ENCODE measurements at regions not wholly inside any gene's neighbourhood (a gene's known extent, or its start where the extent isn't known, plus 50 kb on each side); places are given as distances from the start of the nearest gene placed in this dataset.

GRCh38 chr2:220346919-220347318 lies 719.5 kb downstream of the SLC4A3 start (continued):
- TF ChIP-seq USF1 (CRISPR knock-in tag; IDR thresholded peaks at IDR 0.05), result no peak
- TF ChIP-seq ZNF425 (CRISPR knock-in tag; conservative IDR thresholded peaks at IDR 0.05), result no peak
- TF ChIP-seq NR1H2 (CRISPR knock-in tag; IDR thresholded peaks at IDR 0.05), result no peak

GRCh38 chr2:220347626-220348025 lies 720.2 kb downstream of the SLC4A3 start:
- POLR2A ChIA-PET, result no interaction called here
- Mint-ChIP-seq H3K4me1 (peaks cover 4% of the 10 kb centered on the region), H3K4me3 (no peak overlapping the region), H3K27ac (no peak overlapping the region), H3K9me3 (peaks cover 11% of the 10 kb centered on the region), H3K36me3 (no peaks in the 10 kb centered on the region), H3K27me3 (ENCODE audit: low read depth) (no peaks in the 10 kb centered on the region)
- TF ChIP-seq CBFB (CRISPR knock-in tag; IDR thresholded peaks at IDR 0.05; ENCODE audit: low read depth), result no peak
- TF ChIP-seq ZNF423 (CRISPR knock-in tag; IDR thresholded peaks at IDR 0.05), result no peak
- no peak for TF ChIP-seq KAT7 (CRISPR knock-in tag; IDR thresholded peaks at IDR 0.05; ENCODE audit: borderline replicate concordance)
- TF ChIP-seq GABPB1 (CRISPR knock-in tag; IDR thresholded peaks at IDR 0.05), result no peak
- TF ChIP-seq SMAD3 (CRISPR knock-in tag; IDR thresholded peaks at IDR 0.05; ENCODE audit: borderline replicate concordance), result no peak
- TF ChIP-seq ZNF396 (CRISPR knock-in tag; IDR thresholded peaks at IDR 0.05; ENCODE audit: borderline replicate concordance), result no peak
- TF ChIP-seq NR2C2 (CRISPR knock-in tag; IDR thresholded peaks at IDR 0.05), result no peak
- TF ChIP-seq ATF2 (CRISPR knock-in tag; IDR thresholded peaks at IDR 0.05; ENCODE audit: borderline replicate concordance, low read depth), result no peak
- DNase-seq (ENCODE audit: low spot score) (no peak), ATAC-seq (no peak)
- CTCF ChIA-PET, result no interaction called here

- Mint-ChIP-seq H3K9me3 (peaks cover 10% of the 10 kb centered on the region), H3K4me3 (no peak overlapping the region), H3K4me1 (peaks cover 4% of the 10 kb centered on the region), H3K27ac (no peak overlapping the region), H3K36me3 (no peaks in the 10 kb centered on the region), H3K27me3 (ENCODE audit: low read depth) (no peaks in the 10 kb centered on the region)
- ATAC-seq (no peak), DNase-seq (ENCODE audit: low spot score) (no peak)
- CTCF ChIA-PET, result no interaction called here
- POLR2A ChIA-PET, result no interaction called here
- no peak for TF ChIP-seq EMX1 (CRISPR knock-in tag; IDR thresholded peaks at IDR 0.05)
- no peak for TF ChIP-seq ZNF671 (CRISPR knock-in tag; IDR thresholded peaks at IDR 0.05)
- no peak for TF ChIP-seq PRRX2 (CRISPR knock-in tag; IDR thresholded peaks at IDR 0.05)
- TF ChIP-seq PRDM15 (CRISPR knock-in tag; IDR thresholded peaks at IDR 0.05), result no peak
- TF ChIP-seq CBFB (CRISPR knock-in tag; IDR thresholded peaks at IDR 0.05; ENCODE audit: low read depth), result no peak
- no peak for TF ChIP-seq E2F4 (CRISPR knock-in tag; IDR thresholded peaks at IDR 0.05; ENCODE audit: borderline replicate concordance, low read depth)
- TF ChIP-seq ESRRA (CRISPR knock-in tag; IDR thresholded peaks at IDR 0.05; ENCODE audit: borderline replicate concordance), result no peak
- TF ChIP-seq CDX4 (CRISPR knock-in tag; IDR thresholded peaks at IDR 0.05; ENCODE audit: borderline replicate concordance), result no peak
- TF ChIP-seq ATF3 (CRISPR knock-in tag; conservative IDR thresholded peaks at IDR 0.05), result no peak
- TF ChIP-seq USF2 (CRISPR knock-in tag; IDR thresholded peaks at IDR 0.05), result no peak
Observed at GRCh38 chr2:220348206-220348605, 720.8 kb downstream of the SLC4A3 start.

All from WTC11 (cell line).